ENCODE measurements at regions not wholly inside any gene's neighbourhood (a gene's known extent, or its start where the extent isn't known, plus 50 kb on each side); places are given as distances from the start of the nearest gene placed in this dataset.

- ChIA-PET POLR2A (no interaction called here), CTCF (no interaction called here)
- H3K27me3 Mint-ChIP-seq = no peaks in the 10 kb centered on the region
- no peaks in the 10 kb centered on the region for H3K36me3 Mint-ChIP-seq (ENCODE audit: low read depth)
- H3K4me1 Mint-ChIP-seq = no peaks in the 10 kb centered on the region
- H3K4me3 Mint-ChIP-seq = no peak overlapping the region
- H3K27ac Mint-ChIP-seq = no peak overlapping the region
- no peak for DNase-seq
- no peaks in the 10 kb centered on the region for H3K9me3 Mint-ChIP-seq
Observed at GRCh38 chr7:138226745-138227279, 150.6 kb downstream of the AKR1D1 start.

GRCh38 chr7:138228119-138228518, 151.9 kb downstream of the AKR1D1 start:
- CTCF ChIA-PET = no interaction called here

GRCh38 chr7:138228769-138229168, 152.5 kb downstream of the AKR1D1 start:
- H3K27ac Mint-ChIP-seq = no peak overlapping the region
- H3K4me1 Mint-ChIP-seq = no peaks in the 10 kb centered on the region
- H3K4me3 Mint-ChIP-seq = no peak overlapping the region
- H3K27me3 Mint-ChIP-seq = peaks cover 4% of the 10 kb centered on the region
- DNase-seq = no peak
- H3K36me3 Mint-ChIP-seq (ENCODE audit: low read depth) = no peaks in the 10 kb centered on the region
- peaks cover 9% of the 10 kb centered on the region for H3K9me3 Mint-ChIP-seq
- ChIA-PET CTCF (no interaction called here), POLR2A (no interaction called here)

More at GRCh38 chr7:138228119-138228518, 151.9 kb downstream of the AKR1D1 start:
- Mint-ChIP-seq H3K9me3 (peaks cover 4% of the 10 kb centered on the region), H3K36me3 (ENCODE audit: low read depth) (no peaks in the 10 kb centered on the region), H3K4me3 (no peak overlapping the region), H3K4me1 (no peaks in the 10 kb centered on the region), H3K27me3 (peaks cover 4% of the 10 kb centered on the region), H3K27ac (no peak overlapping the region)
- POLR2A ChIA-PET = no interaction called here
- no peak for DNase-seq

GRCh38 chr7:138233189-138233588, 156.9 kb downstream of the AKR1D1 start:
- Mint-ChIP-seq H3K27ac (no peak overlapping the region), H3K27me3 (peaks cover 4% of the 10 kb centered on the region), H3K4me1 (no peaks in the 10 kb centered on the region), H3K36me3 (ENCODE audit: low read depth) (no peaks in the 10 kb centered on the region), H3K9me3 (peaks cover 17% of the 10 kb centered on the region), H3K4me3 (no peak overlapping the region)
- no peak for DNase-seq
- ChIA-PET POLR2A (no interaction called here), CTCF (no interaction called here)

GRCh38 chr7:138235207-138235606, 158.9 kb downstream of the AKR1D1 start:
- Mint-ChIP-seq H3K27me3 (peaks cover 4% of the 10 kb centered on the region), H3K36me3 (ENCODE audit: low read depth) (no peaks in the 10 kb centered on the region), H3K9me3 (peaks cover 17% of the 10 kb centered on the region), H3K27ac (no peak overlapping the region), H3K4me1 (no peaks in the 10 kb centered on the region), H3K4me3 (no peak overlapping the region)
- no peak for DNase-seq
- ChIA-PET CTCF (interaction anchor here (0.7 kb wide), 1 partner anchor 37 kb away, joined by 6 read pairs; no protein-coding TSS in a partner anchor), POLR2A (no interaction called here)

GRCh38 chr7:138237995-138238394, 161.7 kb downstream of the AKR1D1 start:
- CTCF ChIA-PET = no interaction called here
- Mint-ChIP-seq H3K4me1 (no peaks in the 10 kb centered on the region), H3K9me3 (peaks cover 14% of the 10 kb centered on the region), H3K27ac (no peak overlapping the region), H3K36me3 (ENCODE audit: low read depth) (no peaks in the 10 kb centered on the region), H3K27me3 (no peaks in the 10 kb centered on the region), H3K4me3 (no peak overlapping the region)
- no peak for DNase-seq
- POLR2A ChIA-PET = no interaction called here

GRCh38 chr7:138238734-138239659, 162.7 kb downstream of the AKR1D1 start:
- Mint-ChIP-seq H3K4me1 (no peaks in the 10 kb centered on the region), H3K9me3 (peaks cover 8% of the 10 kb centered on the region), H3K27ac (no peak overlapping the region), H3K4me3 (no peak overlapping the region), H3K36me3 (ENCODE audit: low read depth) (no peaks in the 10 kb centered on the region), H3K27me3 (no peaks in the 10 kb centered on the region)
- POLR2A ChIA-PET = no interaction called here
- CTCF ChIA-PET = no interaction called here
- no peak for DNase-seq

- Mint-ChIP-seq H3K27ac (no peak overlapping the region), H3K27me3 (peaks cover 5% of the 10 kb centered on the region), H3K9me3 (peaks cover 4% of the 10 kb centered on the region), H3K36me3 (ENCODE audit: low read depth) (no peaks in the 10 kb centered on the region), H3K4me1 (no peaks in the 10 kb centered on the region), H3K4me3 (no peak overlapping the region)
- no peak for DNase-seq
- ChIA-PET CTCF (no interaction called here), POLR2A (no interaction called here)
Observed at GRCh38 chr7:138243430-138243829, 167.2 kb downstream of the AKR1D1 start.

- H3K36me3 Mint-ChIP-seq (ENCODE audit: low read depth) = no peaks in the 10 kb centered on the region
- peaks cover 5% of the 10 kb centered on the region for H3K27me3 Mint-ChIP-seq
- no peak for DNase-seq
- no peak overlapping the region for H3K27ac Mint-ChIP-seq
- H3K9me3 Mint-ChIP-seq = peaks cover 4% of the 10 kb centered on the region
- ChIA-PET POLR2A (no interaction called here), CTCF (no interaction called here)
- H3K4me1 Mint-ChIP-seq = no peaks in the 10 kb centered on the region
- H3K4me3 Mint-ChIP-seq = no peak overlapping the region
Observed at GRCh38 chr7:138243836-138244235, 167.6 kb downstream of the AKR1D1 start.

GRCh38 chr7:138244606-138245005, 168.3 kb downstream of the AKR1D1 start:
- Mint-ChIP-seq H3K4me1 (no peaks in the 10 kb centered on the region), H3K27me3 (peaks cover 5% of the 10 kb centered on the region), H3K27ac (no peak overlapping the region), H3K36me3 (ENCODE audit: low read depth) (no peaks in the 10 kb centered on the region), H3K4me3 (no peak overlapping the region), H3K9me3 (peaks cover 4% of the 10 kb centered on the region)
- POLR2A ChIA-PET = no interaction called here
- CTCF ChIA-PET = no interaction called here
- no peak for DNase-seq

GRCh38 chr7:138245216-138245615, 169.0 kb downstream of the AKR1D1 start:
- ChIA-PET CTCF (no interaction called here), POLR2A (no interaction called here)
- H3K27me3 Mint-ChIP-seq = peaks cover 5% of the 10 kb centered on the region
- H3K4me3 Mint-ChIP-seq = no peak overlapping the region
- peaks cover 4% of the 10 kb centered on the region for H3K9me3 Mint-ChIP-seq
- no peak for DNase-seq
- no peaks in the 10 kb centered on the region for H3K4me1 Mint-ChIP-seq
- H3K36me3 Mint-ChIP-seq (ENCODE audit: low read depth) = no peaks in the 10 kb centered on the region
- H3K27ac Mint-ChIP-seq = no peak overlapping the region

- Mint-ChIP-seq H3K27ac (no peak overlapping the region), H3K4me3 (no peak overlapping the region), H3K4me1 (no peaks in the 10 kb centered on the region), H3K36me3 (ENCODE audit: low read depth) (no peaks in the 10 kb centered on the region), H3K9me3 (peaks cover 4% of the 10 kb centered on the region), H3K27me3 (peaks cover 5% of the 10 kb centered on the region)
- ChIA-PET CTCF (no interaction called here), POLR2A (no interaction called here)
- DNase-seq = no peak
Observed at GRCh38 chr7:138245682-138246081, 169.4 kb downstream of the AKR1D1 start.

GRCh38 chr7:138246428-138246827, 170.2 kb downstream of the AKR1D1 start:
- H3K27ac Mint-ChIP-seq = no peak overlapping the region
- H3K27me3 Mint-ChIP-seq = peaks cover 5% of the 10 kb centered on the region
- H3K4me3 Mint-ChIP-seq = no peak overlapping the region
- ChIA-PET POLR2A (interaction anchor here (0.6 kb wide), 1 partner anchor 345 kb away, joined by 3 read pairs; no protein-coding TSS in a partner anchor), CTCF (no interaction called here)
- no peaks in the 10 kb centered on the region for H3K4me1 Mint-ChIP-seq
- DNase-seq = no peak
- H3K9me3 Mint-ChIP-seq = peaks cover 4% of the 10 kb centered on the region
- H3K36me3 Mint-ChIP-seq (ENCODE audit: low read depth) = no peaks in the 10 kb centered on the region

GRCh38 chr7:138247081-138247480, 170.8 kb downstream of the AKR1D1 start:
- peaks cover 5% of the 10 kb centered on the region for H3K27me3 Mint-ChIP-seq
- no peak overlapping the region for H3K4me3 Mint-ChIP-seq
- H3K36me3 Mint-ChIP-seq (ENCODE audit: low read depth) = no peaks in the 10 kb centered on the region
- no peaks in the 10 kb centered on the region for H3K4me1 Mint-ChIP-seq
- POLR2A ChIA-PET = interaction anchor here (0.6 kb wide), 1 partner anchor 344 kb away, joined by 3 read pairs; no protein-coding TSS in a partner anchor
- no peak overlapping the region for H3K27ac Mint-ChIP-seq
- no peak for DNase-seq
- CTCF ChIA-PET = no interaction called here
- H3K9me3 Mint-ChIP-seq = peaks cover 4% of the 10 kb centered on the region

Data from activated CD4-positive, alpha-beta T cell treated with anti-CD3 and anti-CD28 coated beads, Interleukin-2, amount 10 ng/mL, durations not matched to agents 7 days and 5 days (primary cell).